ENCODE measurements at regions not wholly inside any gene's neighbourhood (a gene's known extent, or its start where the extent isn't known, plus 50 kb on each side); places are given as distances from the start of the nearest gene placed in this dataset.

DNA sequence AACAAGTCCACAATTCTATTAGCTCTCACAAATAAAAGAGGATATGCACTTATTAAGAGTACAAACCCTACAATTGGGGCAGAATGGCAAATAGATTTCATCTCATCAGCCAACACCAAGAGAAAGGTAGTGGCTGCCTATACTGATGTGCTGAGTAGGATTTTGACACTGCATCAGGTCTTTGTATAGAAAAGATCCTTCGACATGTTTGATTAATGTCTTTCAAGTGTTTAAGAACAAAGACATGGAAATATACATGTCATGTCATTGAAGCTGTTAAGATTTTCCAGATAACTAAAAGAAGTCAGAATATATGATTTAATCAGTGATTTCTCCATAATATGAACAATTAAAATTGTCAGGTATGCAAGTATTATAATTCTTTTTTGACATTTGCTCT lies 238.7 kb upstream of the GRAMD2B start:
- no peak overlapping the region for H3K4me2 ChIP-seq (ENCODE audit: insufficient read depth, low read length)
- H3K36me3 ChIP-seq (ENCODE audit: control insufficient read depth in 2 of 2, extremely low read depth in 1 of 2, insufficient read depth in 2 of 2, low read length in 2 of 2), result no peaks in the 10 kb centered on the region
- BruUV-seq (replicated peaks), result no TSS peak
- H3K4me1 ChIP-seq (ENCODE audit: control insufficient read depth, extremely low read depth, insufficient read depth, low read length), result no peaks in the 10 kb centered on the region
- H2AFZ ChIP-seq (ENCODE audit: low read depth, low read length), result no peak overlapping the region
- H3K9ac ChIP-seq (replicated peaks; ENCODE audit: extremely low read depth, insufficient read depth, low read length), result no peak overlapping the region
- no peaks in the 10 kb centered on the region for H3K9me1 ChIP-seq (replicated peaks; ENCODE audit: control insufficient read depth, extremely low read depth, insufficient read depth, low read length)
- no peak overlapping the region for H3K4me3 ChIP-seq (replicated peaks in 1 of 3; ENCODE audit: insufficient read depth in 1 of 3, low read depth in 1 of 3, low read length in 3 of 3)
- no peaks in the 10 kb centered on the region for H4K20me1 ChIP-seq (replicated peaks; ENCODE audit: control insufficient read depth, extremely low read depth, insufficient read depth, low read length)
- no peaks in the 10 kb centered on the region for H3K79me2 ChIP-seq (ENCODE audit: control insufficient read depth, insufficient read depth, low read length)
- H3K27ac ChIP-seq (ENCODE audit: insufficient read depth, low read depth, low read length), result no peak overlapping the region
- dilution Hi-C loops (cut with MboI; ENCODE audit: extremely low pct_ligation_motif_present, low sequenced_read_pairs), result no loop called here
- H3K27me3 ChIP-seq (ENCODE audit: control insufficient read depth in 2 of 2, insufficient read depth in 2 of 2, low read length in 2 of 2), result no peaks in the 10 kb centered on the region
- no peaks in the 10 kb centered on the region for H3K9me3 ChIP-seq (replicated peaks; ENCODE audit: control insufficient read depth, insufficient read depth, low read length)
- TF ChIP-seq JUN (IDR thresholded peaks at IDR 0.05; ENCODE audit: borderline replicate concordance, insufficient read depth, insufficient read length, low read depth), result no peak
- no peak for TF ChIP-seq POLR2AphosphoS5 (IDR thresholded peaks at IDR 0.05; ENCODE audit: insufficient read depth, low read depth, low read length)
- no peak for TF ChIP-seq POLR2A (IDR thresholded peaks at IDR 0.05; ENCODE audit: low read depth, low read length)
- no peak for TF ChIP-seq EZH2 (IDR thresholded peaks at IDR 0.05; ENCODE audit: borderline replicate concordance, low read depth, low read length, severe bottlenecking)
- no peak for TF ChIP-seq MYC (IDR thresholded peaks at IDR 0.05; ENCODE audit: low read depth, low read length)
- TF ChIP-seq, protein P1, sequence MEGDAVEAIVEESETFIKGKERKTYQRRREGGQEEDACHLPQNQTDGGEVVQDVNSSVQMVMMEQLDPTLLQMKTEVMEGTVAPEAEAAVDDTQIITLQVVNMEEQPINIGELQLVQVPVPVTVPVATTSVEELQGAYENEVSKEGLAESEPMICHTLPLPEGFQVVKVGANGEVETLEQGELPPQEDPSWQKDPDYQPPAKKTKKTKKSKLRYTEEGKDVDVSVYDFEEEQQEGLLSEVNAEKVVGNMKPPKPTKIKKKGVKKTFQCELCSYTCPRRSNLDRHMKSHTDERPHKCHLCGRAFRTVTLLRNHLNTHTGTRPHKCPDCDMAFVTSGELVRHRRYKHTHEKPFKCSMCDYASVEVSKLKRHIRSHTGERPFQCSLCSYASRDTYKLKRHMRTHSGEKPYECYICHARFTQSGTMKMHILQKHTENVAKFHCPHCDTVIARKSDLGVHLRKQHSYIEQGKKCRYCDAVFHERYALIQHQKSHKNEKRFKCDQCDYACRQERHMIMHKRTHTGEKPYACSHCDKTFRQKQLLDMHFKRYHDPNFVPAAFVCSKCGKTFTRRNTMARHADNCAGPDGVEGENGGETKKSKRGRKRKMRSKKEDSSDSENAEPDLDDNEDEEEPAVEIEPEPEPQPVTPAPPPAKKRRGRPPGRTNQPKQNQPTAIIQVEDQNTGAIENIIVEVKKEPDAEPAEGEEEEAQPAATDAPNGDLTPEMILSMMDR (IDR thresholded peaks at IDR 0.05; ENCODE audit: extremely low read depth in 1 of 2, insufficient read depth in 1 of 2, low read depth in 1 of 2, low read length in 2 of 2), result no peak
- CTCF ChIA-PET, result no interaction called here
- POLR2A ChIA-PET, result no interaction called here
- FAIRE-seq (no peak), DNase-seq (ENCODE audit: low read depth, low spot score) (no peak)
- intact Hi-C loops (cut with micrococcal nuclease), result no loop called here

DNA sequence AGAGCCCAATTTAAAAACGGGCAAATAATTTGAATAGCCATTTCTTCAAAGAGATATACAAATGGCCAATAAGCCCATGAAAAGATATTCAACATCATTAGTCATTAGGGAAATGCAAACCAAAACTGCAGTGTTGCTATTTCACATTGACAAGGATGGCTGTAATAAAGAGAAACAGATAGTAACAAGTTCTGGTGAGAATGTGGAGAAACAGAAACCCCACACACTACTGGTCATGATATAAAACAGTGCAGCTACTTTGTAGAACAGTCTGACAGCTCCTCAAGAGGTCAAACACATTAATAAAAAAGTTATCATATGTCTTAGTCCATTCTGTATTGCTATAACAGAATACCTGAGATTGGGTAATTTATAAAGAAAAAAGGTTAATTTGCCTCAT lies 237.0 kb upstream of the GRAMD2B start:
- Histone ChIP-seq H3K9me3 (replicated peaks; ENCODE audit: control insufficient read depth, insufficient read depth, low read length) (no peaks in the 10 kb centered on the region), H3K9me1 (replicated peaks; ENCODE audit: control insufficient read depth, extremely low read depth, insufficient read depth, low read length) (no peaks in the 10 kb centered on the region), H3K4me3 (replicated peaks in 1 of 3; ENCODE audit: insufficient read depth in 1 of 3, low read depth in 1 of 3, low read length in 3 of 3) (no peak overlapping the region), H3K4me2 (ENCODE audit: insufficient read depth, low read length) (no peak overlapping the region), H3K27ac (ENCODE audit: insufficient read depth, low read depth, low read length) (no peak overlapping the region), H4K20me1 (replicated peaks; ENCODE audit: control insufficient read depth, extremely low read depth, insufficient read depth, low read length) (no peaks in the 10 kb centered on the region), H3K36me3 (ENCODE audit: control insufficient read depth in 2 of 2, extremely low read depth in 1 of 2, insufficient read depth in 2 of 2, low read length in 2 of 2) (no peaks in the 10 kb centered on the region), H2AFZ (ENCODE audit: low read depth, low read length) (no peak overlapping the region), H3K4me1 (ENCODE audit: control insufficient read depth, extremely low read depth, insufficient read depth, low read length) (no peaks in the 10 kb centered on the region), H3K9ac (replicated peaks; ENCODE audit: extremely low read depth, insufficient read depth, low read length) (no peak overlapping the region), H3K27me3 (ENCODE audit: control insufficient read depth in 2 of 2, insufficient read depth in 2 of 2, low read length in 2 of 2) (no peaks in the 10 kb centered on the region), H3K79me2 (ENCODE audit: control insufficient read depth, insufficient read depth, low read length) (no peaks in the 10 kb centered on the region)
- POLR2A ChIA-PET, result no interaction called here
- no peak for TF ChIP-seq EZH2 (IDR thresholded peaks at IDR 0.05; ENCODE audit: borderline replicate concordance, low read depth, low read length, severe bottlenecking)
- TF ChIP-seq POLR2AphosphoS5 (IDR thresholded peaks at IDR 0.05; ENCODE audit: insufficient read depth, low read depth, low read length), result no peak
- no peak for TF ChIP-seq MYC (IDR thresholded peaks at IDR 0.05; ENCODE audit: low read depth, low read length)
- no peak for TF ChIP-seq FOS (IDR thresholded peaks at IDR 0.05; ENCODE audit: borderline replicate concordance, insufficient read depth, low read length)
- TF ChIP-seq JUN (IDR thresholded peaks at IDR 0.05; ENCODE audit: borderline replicate concordance, insufficient read depth, insufficient read length, low read depth), result no peak
- no peak for TF ChIP-seq GATA2 (IDR thresholded peaks at IDR 0.05; ENCODE audit: insufficient read depth, insufficient read length, low read depth, low read length)
- TF ChIP-seq, protein P2, sequence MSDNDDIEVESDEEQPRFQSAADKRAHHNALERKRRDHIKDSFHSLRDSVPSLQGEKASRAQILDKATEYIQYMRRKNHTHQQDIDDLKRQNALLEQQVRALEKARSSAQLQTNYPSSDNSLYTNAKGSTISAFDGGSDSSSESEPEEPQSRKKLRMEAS (IDR thresholded peaks at IDR 0.05; ENCODE audit: insufficient read depth, insufficient read length), result no peak
- no peak for TF ChIP-seq POLR2A (IDR thresholded peaks at IDR 0.05; ENCODE audit: low read depth, low read length)
- TF ChIP-seq, protein P1 (IDR thresholded peaks at IDR 0.05; ENCODE audit: extremely low read depth in 1 of 2, insufficient read depth in 1 of 2, low read depth in 1 of 2, low read length in 2 of 2), result no peak
- dilution Hi-C loops (cut with MboI; ENCODE audit: extremely low pct_ligation_motif_present, low sequenced_read_pairs) (no loop called here), intact Hi-C loops (cut with micrococcal nuclease) (no loop called here)
- FAIRE-seq, result no peak
- BruUV-seq (replicated peaks), result no TSS peak
- no peak for DNase-seq (ENCODE audit: low read depth, low spot score)
- CTCF ChIA-PET, result no interaction called here

All from endothelial cell of umbilical vein (primary cell).